Astrocyte (in vitro differentiated cells and primary cell): ENCODE measurements at regions not wholly inside any gene's neighbourhood (a gene's known extent, or its start where the extent isn't known, plus 50 kb on each side); places are given as distances from the start of the nearest gene placed in this dataset.

ENCODE experiments used
- DNase-seq: peaks from one replicate; pipeline ENCODE4 v3.0.0-alpha.2; 2010; ENCODE audit warnings: low read depth
- FAIRE-seq: peaks from 2 replicates; lab custom pipeline; 2011; peaks lifted over from hg19 to GRCh38; lab: Jason Lieb, UNC
- H2AFZ ChIP-seq: 2 replicates; pipeline ENCODE4 v1.6.0; 2012; ENCODE audit warnings: low read depth, low read length, inconsistent platforms
- H3K27ac ChIP-seq: 2 replicates; pipeline ENCODE4 v1.5.1; 2011; ENCODE audit warnings: low read depth, low read length, inconsistent platforms
- H3K27me3 ChIP-seq: 2 replicates; pipeline ENCODE4 v1.6.0; 2011; ENCODE audit warnings: low read length, inconsistent platforms; ENCODE audit not compliant: insufficient read depth
- H3K36me3 ChIP-seq: 2 replicates; pipeline ENCODE4 v1.5.1; 2011; ENCODE audit warnings: low read length, inconsistent platforms; ENCODE audit not compliant: insufficient read depth
- H3K4me1 ChIP-seq: 2 replicates; pipeline ENCODE4 v1.5.1; 2011; ENCODE audit warnings: low read length, inconsistent platforms; ENCODE audit not compliant: insufficient read depth
- H3K4me2 ChIP-seq: 2 replicates; pipeline ENCODE4 v1.6.0; 2012; ENCODE audit warnings: low read length, inconsistent platforms
- H3K4me3 ChIP-seq: 2 replicates; pipeline ENCODE4 v1.5.1; 2011; ENCODE audit warnings: low read depth, mild to moderate bottlenecking, low read length, inconsistent platforms; ENCODE audit not compliant: insufficient read depth
- H3K79me2 ChIP-seq: 2 replicates; pipeline ENCODE4 v1.6.0; 2012; ENCODE audit warnings: mild to moderate bottlenecking, low read length, inconsistent platforms; ENCODE audit not compliant: insufficient read depth
- H3K9ac ChIP-seq: 2 replicates; pipeline ENCODE4 v1.6.0; 2012; ENCODE audit warnings: mild to moderate bottlenecking, low read length, inconsistent platforms
- H3K9me3 ChIP-seq: 2 replicates; pipeline ENCODE4 v1.5.1; 2012; ENCODE audit warnings: low read depth, mild to moderate bottlenecking, low read length, inconsistent platforms; ENCODE audit not compliant: insufficient read depth
- H4K20me1 ChIP-seq: 2 replicates; pipeline ENCODE4 v1.6.0; 2012; ENCODE audit warnings: low read length, inconsistent platforms; ENCODE audit not compliant: insufficient read depth
- H3K27ac Mint-ChIP-seq: one replicate; pipeline ENCODE4 v1.8.0; 2021; ENCODE audit warnings: mild to moderate bottlenecking, mixed read lengths; ENCODE audit not compliant: unreplicated experiment
- H3K27me3 Mint-ChIP-seq: one replicate; pipeline ENCODE4 v1.8.0; 2021; ENCODE audit warnings: low read depth, mixed read lengths; ENCODE audit not compliant: unreplicated experiment
- H3K36me3 Mint-ChIP-seq: one replicate; pipeline ENCODE4 v1.8.0; 2021; ENCODE audit warnings: low read depth, mixed read lengths; ENCODE audit not compliant: unreplicated experiment
- H3K4me1 Mint-ChIP-seq: one replicate; pipeline ENCODE4 v1.8.0; 2021; ENCODE audit warnings: low read depth, mixed read lengths; ENCODE audit not compliant: unreplicated experiment
- H3K4me3 Mint-ChIP-seq: one replicate; pipeline ENCODE4 v1.8.0; 2021; ENCODE audit warnings: mild to moderate bottlenecking, moderate library complexity, mixed read lengths; ENCODE audit not compliant: unreplicated experiment
- H3K9me3 Mint-ChIP-seq: one replicate; pipeline ENCODE4 v1.8.0; 2021; ENCODE audit warnings: mild to moderate bottlenecking, mixed read lengths; ENCODE audit not compliant: unreplicated experiment
- EZH2 ChIP-seq: IDR thresholded peaks from 2 replicates; pipeline ENCODE4 v1.6.1; 2012; ENCODE audit warnings: mild to moderate bottlenecking, low read length, inconsistent platforms; ENCODE audit not compliant: insufficient read depth
- TF ChIP-seq, protein P1 (sequence below): IDR thresholded peaks from 2 replicates; pipeline ENCODE4 v1.5.1; 2011; ENCODE audit warnings: low read depth, mild to moderate bottlenecking, inconsistent platforms, low read length, moderate library complexity; ENCODE audit not compliant: insufficient read depth

DNA sequence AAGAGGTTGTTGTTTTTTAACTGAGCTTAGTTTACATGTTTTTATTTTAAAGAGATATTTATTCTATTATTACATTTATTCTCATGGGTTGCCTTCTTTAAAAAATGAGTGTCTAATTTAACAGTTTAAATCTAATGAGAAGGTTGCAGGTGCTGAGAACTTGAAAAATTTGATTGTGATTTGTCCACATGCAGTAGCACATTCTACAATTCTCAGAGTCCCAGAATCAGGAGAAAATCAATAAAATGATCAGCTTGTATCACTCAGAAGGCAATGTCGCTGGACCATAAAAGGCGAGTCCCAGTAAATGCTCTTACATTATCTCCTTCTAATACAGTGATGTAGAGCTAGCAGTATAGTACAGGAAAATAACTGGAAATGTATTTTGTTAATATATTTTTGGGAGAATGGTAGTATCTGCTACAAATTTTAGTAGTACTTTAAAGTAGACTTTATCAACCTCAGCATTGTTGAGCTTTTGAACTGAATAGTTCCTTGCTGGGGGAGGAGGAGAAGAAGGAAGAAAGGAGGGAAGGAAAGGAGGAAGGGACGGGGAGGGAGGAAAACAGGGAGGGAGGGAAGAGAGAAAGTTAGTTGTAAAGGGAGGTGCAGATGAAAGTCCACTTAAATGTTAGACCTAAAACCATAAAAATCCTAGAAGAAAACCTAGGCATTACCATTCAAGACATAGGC is 458.0 kb downstream of the DOK5 start:
- no peak overlapping the region for H3K4me2 ChIP-seq
- no peaks in the 10 kb centered on the region for H3K27me3 Mint-ChIP-seq
- H3K36me3 Mint-ChIP-seq = no peaks in the 10 kb centered on the region
- TF ChIP-seq, protein P1, sequence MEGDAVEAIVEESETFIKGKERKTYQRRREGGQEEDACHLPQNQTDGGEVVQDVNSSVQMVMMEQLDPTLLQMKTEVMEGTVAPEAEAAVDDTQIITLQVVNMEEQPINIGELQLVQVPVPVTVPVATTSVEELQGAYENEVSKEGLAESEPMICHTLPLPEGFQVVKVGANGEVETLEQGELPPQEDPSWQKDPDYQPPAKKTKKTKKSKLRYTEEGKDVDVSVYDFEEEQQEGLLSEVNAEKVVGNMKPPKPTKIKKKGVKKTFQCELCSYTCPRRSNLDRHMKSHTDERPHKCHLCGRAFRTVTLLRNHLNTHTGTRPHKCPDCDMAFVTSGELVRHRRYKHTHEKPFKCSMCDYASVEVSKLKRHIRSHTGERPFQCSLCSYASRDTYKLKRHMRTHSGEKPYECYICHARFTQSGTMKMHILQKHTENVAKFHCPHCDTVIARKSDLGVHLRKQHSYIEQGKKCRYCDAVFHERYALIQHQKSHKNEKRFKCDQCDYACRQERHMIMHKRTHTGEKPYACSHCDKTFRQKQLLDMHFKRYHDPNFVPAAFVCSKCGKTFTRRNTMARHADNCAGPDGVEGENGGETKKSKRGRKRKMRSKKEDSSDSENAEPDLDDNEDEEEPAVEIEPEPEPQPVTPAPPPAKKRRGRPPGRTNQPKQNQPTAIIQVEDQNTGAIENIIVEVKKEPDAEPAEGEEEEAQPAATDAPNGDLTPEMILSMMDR = no peak
- TF ChIP-seq EZH2 = no peak
- no peak overlapping the region for H3K4me3 ChIP-seq
- H3K9ac ChIP-seq = no peak overlapping the region
- no peak for DNase-seq
- H3K27me3 ChIP-seq = no peaks in the 10 kb centered on the region
- H4K20me1 ChIP-seq = no peaks in the 10 kb centered on the region
- no peaks in the 10 kb centered on the region for H3K4me1 Mint-ChIP-seq
- H2AFZ ChIP-seq = no peak overlapping the region
- H3K9me3 Mint-ChIP-seq = peaks cover 1% of the 10 kb centered on the region
- H3K36me3 ChIP-seq = no peaks in the 10 kb centered on the region
- H3K4me1 ChIP-seq = no peaks in the 10 kb centered on the region
- FAIRE-seq = no peak
- H3K9me3 ChIP-seq = no peaks in the 10 kb centered on the region
- H3K27ac Mint-ChIP-seq = no peak overlapping the region
- H3K4me3 Mint-ChIP-seq = no peak overlapping the region
- H3K79me2 ChIP-seq = no peaks in the 10 kb centered on the region
- no peak overlapping the region for H3K27ac ChIP-seq

DNA sequence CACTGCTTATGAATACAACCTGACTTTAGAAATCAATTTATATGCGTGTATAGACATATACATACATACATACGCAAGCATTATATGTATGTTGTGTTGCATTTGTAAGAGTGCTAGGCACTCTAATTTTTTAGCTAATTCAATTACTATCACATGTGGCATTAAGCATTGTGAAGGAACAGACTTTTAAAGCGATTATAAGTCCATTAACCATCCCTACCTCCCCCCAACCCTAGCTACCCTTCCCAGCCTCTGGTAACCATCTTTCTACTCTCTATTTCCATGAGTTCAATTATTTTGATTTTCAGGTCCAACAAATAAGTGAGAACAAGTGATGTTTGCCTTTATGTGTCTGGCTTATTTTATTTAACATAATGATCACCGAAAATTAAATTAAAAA is 453.8 kb downstream of the DOK5 start:
- TF ChIP-seq, protein P1 = no peak
- no peak for TF ChIP-seq EZH2
- Mint-ChIP-seq H3K4me1 (no peaks in the 10 kb centered on the region), H3K27ac (no peak overlapping the region), H3K9me3 (no peaks in the 10 kb centered on the region), H3K4me3 (no peak overlapping the region), H3K36me3 (no peaks in the 10 kb centered on the region), H3K27me3 (no peaks in the 10 kb centered on the region)
- Histone ChIP-seq H3K79me2 (no peaks in the 10 kb centered on the region), H3K9me3 (no peaks in the 10 kb centered on the region), H2AFZ (no peak overlapping the region), H3K27me3 (no peaks in the 10 kb centered on the region), H3K4me3 (no peak overlapping the region), H3K4me2 (no peak overlapping the region), H3K9ac (no peak overlapping the region), H3K27ac (no peak overlapping the region), H3K36me3 (no peaks in the 10 kb centered on the region), H4K20me1 (no peaks in the 10 kb centered on the region), H3K4me1 (no peaks in the 10 kb centered on the region)
- DNase-seq (no peak), FAIRE-seq (no peak)

GRCh38 chr20:54928564-54928963 is 453.2 kb downstream of the DOK5 start:
- Mint-ChIP-seq H3K9me3 (no peaks in the 10 kb centered on the region), H3K4me3 (no peak overlapping the region), H3K27ac (no peak overlapping the region), H3K27me3 (no peaks in the 10 kb centered on the region), H3K4me1 (no peaks in the 10 kb centered on the region), H3K36me3 (no peaks in the 10 kb centered on the region)
- no peaks in the 10 kb centered on the region for H3K9me3 ChIP-seq
- no peak overlapping the region for H3K4me3 ChIP-seq
- H3K4me1 ChIP-seq = no peaks in the 10 kb centered on the region
- H3K9ac ChIP-seq = no peak overlapping the region
- H3K36me3 ChIP-seq = no peaks in the 10 kb centered on the region
- H4K20me1 ChIP-seq = no peaks in the 10 kb centered on the region
- H2AFZ ChIP-seq = no peak overlapping the region
- FAIRE-seq (no peak), DNase-seq (no peak)
- no peaks in the 10 kb centered on the region for H3K27me3 ChIP-seq
- no peaks in the 10 kb centered on the region for H3K79me2 ChIP-seq
- H3K4me2 ChIP-seq = no peak overlapping the region
- H3K27ac ChIP-seq = no peak overlapping the region
- TF ChIP-seq, protein P1 = no peak
- no peak for TF ChIP-seq EZH2
